Upper lobe of right lung (tissue), 1 donor: ENCODE measurements at regions not wholly inside any gene's neighbourhood (a gene's known extent, or its start where the extent isn't known, plus 50 kb on each side); places are given as distances from the start of the nearest gene placed in this dataset.
A peak's percentile ranks its signal among the peaks of the same experiment; 100 is the strongest.

ENCODE experiments used
- ATAC-seq: fragments of 200-7000 bp; cut with Tn5 transposase; one replicate; pipeline ENCODE4 v1.9.1; 2020; ENCODE audit warnings: mild to moderate bottlenecking, moderate library complexity
- DNase-seq: peaks from one replicate; pipeline ENCODE4 v3.0.0-alpha.2; 2020
- H3K27ac ChIP-seq: fragments of 200-600 bp; one replicate; pipeline ENCODE4 v1.8.0; 2022
- H3K27me3 ChIP-seq: fragments of 200-600 bp; one replicate; pipeline ENCODE4 v1.8.0; 2022; ENCODE audit warnings: mild to moderate bottlenecking
- H3K36me3 ChIP-seq: fragments of 200-600 bp; one replicate; pipeline ENCODE4 v1.8.0; 2022
- H3K4me1 ChIP-seq: fragments of 200-600 bp; one replicate; pipeline ENCODE4 v1.8.0; 2022
- H3K4me3 ChIP-seq: fragments of 200-600 bp; one replicate; pipeline ENCODE4 v1.8.0; 2022; ENCODE audit warnings: mild to moderate bottlenecking
- H3K9me3 ChIP-seq: fragments of 200-600 bp; one replicate; pipeline ENCODE4 v1.8.0; 2022
- CTCF ChIP-seq: fragments of 200-600 bp; IDR thresholded peaks from one replicate; pipeline ENCODE4 v1.8.0; 2022; ENCODE audit warnings: antibody characterized with exemption
- intact Hi-C: fragments of 100-400 bp; cut with DNase I; formaldehyde crosslinking; loops from one replicate; pipeline ENCODE4 v1.11.0; 2022
- donor health status: DM: no; HTN: yes; CAD: no; lungs with severe emphysema.

GRCh38 chr9:87278971-87279733 lies 218.5 kb upstream of the DAPK1 start:
- Histone ChIP-seq H3K4me1 (no peaks in the 10 kb centered on the region), H3K27ac (no peak overlapping the region), H3K9me3 (no peaks in the 10 kb centered on the region), H3K4me3 (no peak overlapping the region), H3K36me3 (no peaks in the 10 kb centered on the region), H3K27me3 (no peaks in the 10 kb centered on the region)
- TF ChIP-seq CTCF = no peak
- DNase-seq (no peak), ATAC-seq (no peak)
- intact Hi-C loops = no loop called here

GRCh38 chr9:87280421-87280820 lies 217.2 kb upstream of the DAPK1 start:
- no peak overlapping the region for H3K4me3 ChIP-seq
- no peaks in the 10 kb centered on the region for H3K36me3 ChIP-seq
- TF ChIP-seq CTCF = no peak
- no peaks in the 10 kb centered on the region for H3K27me3 ChIP-seq
- no peak overlapping the region for H3K27ac ChIP-seq
- no peaks in the 10 kb centered on the region for H3K9me3 ChIP-seq
- no peak for DNase-seq
- ATAC-seq = peak; percentile 28
- intact Hi-C loops = no loop called here
- no peaks in the 10 kb centered on the region for H3K4me1 ChIP-seq

GRCh38 chr9:87282538-87282937 lies 215.1 kb upstream of the DAPK1 start:
- Histone ChIP-seq H3K36me3 (no peaks in the 10 kb centered on the region), H3K27me3 (no peaks in the 10 kb centered on the region), H3K4me1 (no peaks in the 10 kb centered on the region), H3K4me3 (no peak overlapping the region), H3K9me3 (no peaks in the 10 kb centered on the region), H3K27ac (no peak overlapping the region)
- no peak for TF ChIP-seq CTCF
- intact Hi-C loops = no loop called here
- no peak for ATAC-seq
- DNase-seq = no peak

GRCh38 chr9:87283585-87283984 lies 214.1 kb upstream of the DAPK1 start:
- no peak for ATAC-seq

GRCh38 chr9:87285183-87285850 lies 212.3 kb upstream of the DAPK1 start:
- Histone ChIP-seq H3K9me3 (no peaks in the 10 kb centered on the region), H3K36me3 (no peaks in the 10 kb centered on the region), H3K27me3 (no peaks in the 10 kb centered on the region), H3K4me3 (no peak overlapping the region), H3K4me1 (no peaks in the 10 kb centered on the region), H3K27ac (no peak overlapping the region)
- intact Hi-C loops = no loop called here
- TF ChIP-seq CTCF = no peak
- ATAC-seq = no peak
- no peak for DNase-seq

More at GRCh38 chr9:87283585-87283984, 214.1 kb upstream of the DAPK1 start:
- Histone ChIP-seq H3K27me3 (no peaks in the 10 kb centered on the region), H3K4me1 (no peaks in the 10 kb centered on the region), H3K27ac (no peak overlapping the region), H3K36me3 (no peaks in the 10 kb centered on the region), H3K4me3 (no peak overlapping the region), H3K9me3 (no peaks in the 10 kb centered on the region)
- TF ChIP-seq CTCF = no peak
- intact Hi-C loops = no loop called here
- no peak for DNase-seq
